ENCODE measurements at regions not wholly inside any gene's neighbourhood (a gene's known extent, or its start where the extent isn't known, plus 50 kb on each side); places are given as distances from the start of the nearest gene placed in this dataset.

GRCh38 chr3:109831403-109831802, 494.1 kb upstream of the DPPA4 start:
- TF ChIP-seq POLR2AphosphoS5 (IDR thresholded peaks at IDR 0.05; ENCODE audit: borderline replicate concordance, low read depth, low read length) = no peak
- TF ChIP-seq EZH2 (IDR thresholded peaks at IDR 0.05) = no peak
- TF ChIP-seq FOXP2 (optimal IDR thresholded peaks at IDR 0.05; ENCODE audit: control extremely low read depth, extremely low read length, insufficient read depth) = no peak

Measured in SK-N-MC (cell line).